RPMI8226 (cell line): ENCODE measurements at regions not wholly inside any gene's neighbourhood (a gene's known extent, or its start where the extent isn't known, plus 50 kb on each side); places are given as distances from the start of the nearest gene placed in this dataset.

Experiments
- DNase-seq: peaks from one replicate; pipeline ENCODE4 v3.0.0-alpha.2; 2015

DNA sequence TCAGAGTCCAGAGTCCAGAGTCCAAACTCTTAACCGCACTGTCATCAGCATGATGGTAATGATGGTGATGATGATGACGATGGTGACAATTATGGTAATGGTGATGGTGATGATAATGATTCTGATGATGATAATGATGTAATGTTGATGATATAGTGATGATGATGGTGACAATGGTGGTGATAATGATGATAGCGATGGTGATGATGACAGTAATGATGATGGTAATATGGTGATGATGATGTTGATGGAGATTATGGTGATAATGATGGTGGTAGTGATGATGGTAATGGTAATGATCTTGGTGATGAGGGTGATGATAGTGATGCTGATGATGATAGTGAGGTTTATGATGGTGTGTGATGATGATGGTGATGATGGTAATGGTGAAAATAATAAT, 367.8 kb upstream of the CDH4 start:
- DNase-seq, result no peak

DNA sequence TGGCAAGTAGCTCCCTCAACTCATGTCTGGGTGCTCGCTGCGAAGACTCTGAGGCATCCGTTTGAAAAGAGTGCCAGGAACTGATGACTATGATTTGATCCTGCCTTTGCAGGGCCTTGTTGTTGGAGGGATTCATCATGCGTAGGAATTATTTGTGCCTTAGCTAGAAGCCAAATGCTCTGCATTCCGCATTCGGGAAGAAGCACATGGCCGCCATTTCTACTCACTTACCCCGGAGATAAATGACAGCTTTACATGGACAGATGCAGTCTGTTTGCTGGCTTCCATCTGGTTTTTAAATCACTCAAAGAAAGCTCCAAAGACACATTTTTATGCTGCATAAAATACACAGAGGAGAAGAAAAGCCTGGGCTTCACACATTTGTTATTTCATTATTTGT, 363.3 kb upstream of the CDH4 start:
- DNase-seq, result no peak

DNA sequence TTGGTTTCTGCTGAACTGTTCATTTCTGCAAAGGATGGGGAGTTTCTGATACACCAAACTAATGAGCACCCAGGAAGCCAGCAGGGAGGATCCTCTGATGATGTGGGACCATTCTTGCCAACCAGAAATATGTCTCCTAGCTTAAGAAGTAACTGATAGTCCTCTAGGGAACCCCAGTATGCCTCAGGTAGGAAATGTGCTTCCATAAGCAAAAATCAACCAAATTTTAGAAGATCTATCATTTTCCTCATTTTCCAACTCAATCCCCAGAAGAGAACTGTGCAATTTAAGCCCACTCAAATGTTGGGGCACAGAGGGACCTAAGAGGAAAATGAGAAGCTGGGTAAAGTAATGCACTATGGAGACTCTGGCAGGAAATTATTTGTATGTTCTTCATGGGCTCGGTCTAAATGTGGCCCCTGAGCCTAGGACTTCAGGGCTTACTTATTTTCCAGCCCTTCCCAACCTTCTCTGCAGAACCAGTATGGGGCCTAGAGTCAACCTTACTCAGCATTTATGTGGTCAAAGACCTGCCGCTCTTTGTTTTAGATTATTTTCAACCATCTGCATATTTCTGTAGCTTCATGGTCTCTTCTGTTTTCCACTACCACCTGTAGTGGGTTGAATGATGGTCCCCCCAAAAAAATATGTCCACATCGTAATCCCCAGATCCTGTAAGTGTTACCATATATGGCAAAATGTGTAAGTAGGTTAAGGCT, 359.8 kb upstream of the CDH4 start:
- DNase-seq, result no peak

DNA sequence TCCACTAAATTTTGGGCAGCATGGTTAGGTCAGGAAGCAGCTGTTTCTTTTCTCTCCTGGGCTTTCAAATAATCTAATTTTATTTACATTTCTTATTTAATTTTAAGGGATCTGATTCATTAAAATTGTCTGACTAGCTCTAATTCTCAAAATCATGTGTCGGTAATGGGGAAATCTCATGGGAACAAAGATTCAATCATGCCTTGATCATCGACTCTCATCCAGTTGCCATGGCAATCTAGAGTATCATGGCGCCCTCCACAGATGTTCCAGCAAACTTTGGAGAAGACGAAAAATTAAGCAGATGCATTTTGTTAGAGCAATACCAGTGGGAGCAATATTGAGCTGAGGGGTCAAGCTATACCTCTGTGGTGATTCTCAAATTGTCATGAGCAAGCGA, 358.0 kb upstream of the CDH4 start:
- no peak for DNase-seq

DNA sequence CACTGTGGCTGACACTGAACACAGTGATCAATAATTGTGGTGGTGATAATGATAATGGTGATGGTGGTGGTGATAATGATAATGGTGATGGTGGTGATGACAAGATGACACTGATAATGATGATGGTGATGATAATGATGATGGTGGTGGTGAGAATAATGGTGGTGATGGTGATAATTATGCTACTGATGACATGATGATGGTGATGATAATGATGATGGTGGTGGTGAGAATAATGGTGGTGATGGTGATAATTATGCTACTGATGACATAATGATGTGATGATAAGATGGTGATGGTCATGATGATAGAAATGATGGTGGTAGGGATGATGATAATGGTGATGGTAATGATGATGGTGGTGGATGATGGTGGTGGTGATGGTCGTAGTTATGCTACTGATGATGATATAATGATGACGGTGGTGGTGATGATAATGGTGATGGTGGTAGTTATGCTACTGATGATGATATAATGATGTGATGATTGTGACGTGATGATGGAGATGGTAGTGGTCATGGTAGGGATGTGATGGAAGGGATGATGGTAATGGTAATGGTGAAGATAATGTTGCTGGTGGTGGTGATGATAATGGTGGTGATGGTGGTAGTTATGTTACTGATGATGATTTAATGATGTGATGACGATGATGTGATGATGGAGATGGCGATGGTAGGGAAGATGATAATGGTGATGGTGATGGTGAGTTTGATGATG, 356.5 kb upstream of the CDH4 start:
- no peak for DNase-seq

DNA sequence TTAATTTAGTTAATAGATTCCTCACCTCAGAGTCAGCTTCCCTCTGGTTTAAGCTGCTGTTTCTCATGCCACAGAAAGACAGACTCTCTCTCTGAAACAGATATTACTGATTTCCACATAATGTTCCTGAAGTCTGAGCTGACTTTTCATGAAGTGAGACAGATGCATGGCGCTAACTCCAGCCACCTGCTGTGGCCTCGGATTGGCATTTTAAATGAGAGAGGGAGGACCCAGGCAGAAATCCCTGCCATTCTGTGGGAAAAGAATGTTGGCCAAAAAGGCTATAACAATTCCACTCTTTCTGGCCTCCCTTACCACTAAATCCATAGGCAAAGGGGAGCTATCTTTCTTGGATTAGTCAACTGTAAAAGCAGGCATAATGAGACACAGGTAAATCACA, 354.1 kb upstream of the CDH4 start:
- no peak for DNase-seq

DNA sequence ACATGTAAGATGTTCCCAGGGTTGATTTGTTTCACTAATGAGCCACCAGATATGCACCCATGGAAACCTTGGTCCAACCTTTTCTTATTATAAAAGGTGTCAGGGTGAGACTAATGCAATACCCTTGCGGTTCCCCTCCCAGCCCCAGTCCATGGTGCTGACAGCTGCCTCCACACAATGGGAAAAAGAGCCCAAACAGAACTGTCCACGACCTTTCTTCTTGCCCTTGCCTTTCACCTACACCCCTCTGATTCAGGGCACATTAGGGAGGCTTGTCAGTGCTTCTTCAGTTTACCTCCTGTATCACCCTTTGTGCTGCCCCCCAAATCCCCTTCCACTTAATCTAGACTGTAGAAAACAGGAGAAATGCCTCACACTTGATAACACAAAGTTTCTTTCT, 352.7 kb upstream of the CDH4 start:
- DNase-seq, result no peak

DNA sequence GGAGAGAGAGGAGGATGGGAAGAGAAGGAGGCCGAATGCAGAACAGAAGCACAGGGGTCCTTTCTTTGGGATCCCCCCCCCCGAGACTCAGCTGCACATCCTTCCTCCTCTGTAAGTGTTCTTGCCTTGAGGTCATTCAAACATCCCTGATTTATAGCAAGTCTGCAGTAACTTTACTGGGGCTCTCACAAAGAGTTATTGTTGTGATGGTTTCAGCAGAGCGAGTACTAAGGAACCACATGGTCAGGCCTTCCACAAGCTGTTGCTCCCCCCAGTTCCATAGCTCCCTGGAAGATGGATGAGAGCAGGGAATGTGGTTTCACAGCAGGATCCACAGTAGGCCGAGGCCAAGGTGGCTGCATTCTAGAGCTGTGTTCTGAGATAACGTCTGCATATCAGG, 351.4 kb upstream of the CDH4 start:
- DNase-seq, result no peak

DNA sequence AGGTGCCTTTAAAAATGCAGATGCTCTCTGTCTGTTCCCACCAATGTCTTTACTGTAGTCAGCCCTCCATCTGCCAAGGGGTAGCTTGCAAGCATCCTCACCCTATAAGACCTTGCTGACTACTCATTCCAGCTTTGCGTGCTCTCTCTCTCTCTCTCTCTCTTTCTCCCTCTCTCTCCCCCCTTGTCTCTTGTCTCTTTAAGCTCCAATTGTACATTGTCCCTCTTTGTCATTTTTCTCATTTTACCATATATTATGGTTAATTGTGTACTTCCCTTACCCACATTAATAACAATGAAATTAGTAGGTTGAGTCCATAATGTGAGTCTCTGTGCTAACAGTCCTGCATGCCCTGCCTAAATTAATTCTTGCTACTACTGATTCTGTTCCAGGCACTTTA, 350.2 kb upstream of the CDH4 start:
- DNase-seq, result no peak

DNA sequence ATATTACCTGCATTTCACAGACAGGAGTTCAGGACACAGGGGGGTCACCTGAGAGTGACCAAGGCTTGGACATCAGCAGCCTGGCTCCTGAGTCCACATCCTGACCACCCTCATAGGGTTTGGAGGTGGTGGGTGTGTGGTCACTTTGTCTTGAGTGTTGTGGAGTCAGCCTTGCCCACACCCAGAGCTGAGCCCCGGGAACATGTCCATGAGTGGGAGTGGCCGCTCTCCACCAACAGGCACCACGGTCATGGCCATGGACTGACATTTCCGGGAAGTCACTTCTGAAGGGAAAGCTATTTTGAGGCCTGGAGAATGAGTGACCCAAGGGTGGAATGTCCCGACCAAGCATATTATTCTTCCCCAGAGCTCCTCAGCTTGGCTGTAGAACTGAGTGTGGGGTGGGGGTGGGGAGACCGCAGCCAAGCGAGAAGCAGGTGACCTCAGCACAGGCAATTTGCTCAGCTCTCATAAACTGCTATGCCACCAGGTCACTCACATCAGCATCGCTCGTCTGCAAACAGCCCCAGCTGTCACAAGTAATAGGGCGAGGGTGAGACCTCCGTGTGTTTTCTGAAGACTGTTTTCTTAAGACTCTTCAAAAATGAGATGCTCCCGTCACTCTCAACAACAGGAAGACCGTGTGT, 348.6 kb upstream of the CDH4 start:
- DNase-seq, result no peak

DNA sequence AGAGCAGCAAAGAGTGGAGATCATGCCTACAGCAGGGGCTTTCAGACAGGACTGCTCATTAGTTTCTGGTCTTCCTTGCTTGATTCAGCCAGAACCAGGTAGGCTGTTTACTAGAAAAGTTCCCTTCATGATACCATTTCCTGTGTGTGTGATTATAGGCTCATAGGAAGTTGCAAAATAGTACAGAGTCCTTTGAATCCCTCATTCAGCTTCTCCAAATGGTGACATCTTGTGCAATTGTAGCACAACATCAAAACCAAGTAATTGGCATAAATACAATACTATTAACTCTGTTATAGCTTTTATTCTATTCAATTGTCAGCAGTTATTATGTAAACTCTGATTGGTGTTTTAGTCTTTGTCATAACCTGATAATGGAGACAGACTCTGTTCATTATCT, 347.3 kb upstream of the CDH4 start:
- no peak for DNase-seq

DNA sequence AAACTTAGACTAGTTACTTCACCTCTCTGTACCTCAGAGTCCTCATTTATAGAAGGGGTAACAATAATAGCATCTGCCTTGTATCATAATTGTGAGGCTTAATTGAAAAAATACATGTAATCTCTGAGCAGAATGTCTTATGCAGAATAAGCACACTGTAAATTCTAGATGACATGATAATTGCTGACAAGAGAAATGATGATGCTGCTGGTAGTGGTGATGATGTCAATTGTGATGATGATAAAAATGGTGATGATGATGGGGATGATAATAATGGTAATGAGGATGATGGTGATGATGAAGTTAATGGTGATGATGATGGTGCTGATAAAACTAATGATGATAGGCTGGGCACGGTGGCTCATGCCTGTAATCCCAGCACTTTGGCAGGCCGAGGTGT, 346.1 kb upstream of the CDH4 start:
- no peak for DNase-seq

DNA sequence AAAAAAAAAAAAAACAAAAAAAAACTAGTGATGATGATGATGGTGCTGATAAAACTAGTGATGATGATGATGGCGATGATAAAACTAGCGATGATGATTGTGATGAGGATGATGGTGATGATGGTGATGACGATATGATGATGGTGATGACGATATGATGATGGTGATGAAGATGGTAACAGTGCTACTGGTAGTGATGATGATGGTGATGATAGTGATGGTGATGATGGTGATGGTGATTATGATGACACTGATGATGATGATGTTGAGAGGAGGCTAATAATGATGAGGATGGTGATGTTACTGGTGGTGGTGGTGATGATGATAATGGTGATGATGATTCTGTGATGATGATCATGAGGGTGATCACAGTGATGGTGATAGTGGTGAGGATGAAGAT, 345.5 kb upstream of the CDH4 start:
- DNase-seq, result no peak

DNA sequence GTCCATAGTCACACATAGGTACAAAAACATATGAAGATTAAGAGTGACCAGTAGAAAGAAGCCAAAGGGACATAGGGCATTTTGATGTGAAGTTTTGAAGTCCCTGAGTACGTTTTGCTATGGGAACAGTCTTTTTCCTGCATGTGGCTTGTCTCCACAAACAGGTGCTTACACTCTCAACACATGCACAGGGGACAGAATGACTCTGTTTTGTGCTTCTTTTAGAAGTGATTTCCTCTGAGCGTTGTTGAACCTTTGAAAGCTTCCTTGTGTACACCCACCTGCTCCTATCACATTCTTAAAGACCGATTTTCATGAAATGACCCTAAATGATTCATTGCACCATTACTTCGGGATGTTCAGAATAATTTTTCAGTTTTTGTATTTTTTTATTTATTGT, 338.8 kb upstream of the CDH4 start:
- no peak for DNase-seq

DNA sequence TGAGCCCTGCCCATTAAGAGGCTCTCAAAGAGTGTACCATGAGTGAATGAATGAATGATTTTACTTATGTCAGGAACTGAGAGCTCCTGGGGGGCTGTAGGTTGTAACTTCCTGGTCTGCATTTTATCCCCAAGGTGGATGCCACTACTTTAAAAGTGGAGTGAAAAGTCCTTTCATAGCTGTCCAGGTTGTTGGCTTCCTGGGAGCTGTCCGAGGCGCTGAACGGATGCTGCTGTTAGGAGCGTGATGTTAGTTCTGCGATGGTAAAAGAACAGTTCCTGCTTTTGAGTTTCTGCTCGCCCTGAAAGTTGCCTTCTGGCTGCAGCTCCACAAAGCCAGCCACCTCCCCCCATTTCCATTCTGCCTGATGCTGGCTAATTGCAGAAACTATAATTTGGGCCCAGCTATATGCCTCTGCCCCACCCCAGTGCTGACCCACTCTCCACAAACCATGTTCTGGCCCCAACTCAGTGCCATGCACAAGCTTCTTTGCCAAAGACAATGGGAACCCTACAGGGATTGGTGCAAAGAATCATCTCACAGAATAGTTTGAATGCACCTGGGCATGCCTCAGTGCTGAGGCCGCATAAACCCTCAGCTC, 330.9 kb upstream of the CDH4 start:
- peak; percentile 79 for DNase-seq

DNA sequence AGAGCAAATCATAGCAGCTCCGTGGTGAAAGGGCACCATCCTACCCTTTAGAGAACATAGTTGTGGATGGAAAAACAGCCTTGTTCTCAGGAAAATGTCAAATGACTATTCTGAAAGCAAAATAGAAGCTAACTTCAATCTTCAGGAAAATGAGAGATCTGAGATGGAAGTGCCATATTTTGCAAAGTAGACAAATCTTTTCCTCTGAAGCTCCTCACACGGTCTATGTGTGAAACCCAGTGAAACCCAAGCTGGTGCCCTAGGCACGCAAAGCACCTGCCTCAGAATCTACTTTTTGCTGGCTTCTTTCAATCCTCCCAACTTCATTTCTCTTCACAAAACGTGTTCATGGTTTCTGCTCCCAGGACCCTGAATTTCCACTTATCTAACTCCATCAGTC, 325.2 kb upstream of the CDH4 start:
- DNase-seq, result no peak

DNA sequence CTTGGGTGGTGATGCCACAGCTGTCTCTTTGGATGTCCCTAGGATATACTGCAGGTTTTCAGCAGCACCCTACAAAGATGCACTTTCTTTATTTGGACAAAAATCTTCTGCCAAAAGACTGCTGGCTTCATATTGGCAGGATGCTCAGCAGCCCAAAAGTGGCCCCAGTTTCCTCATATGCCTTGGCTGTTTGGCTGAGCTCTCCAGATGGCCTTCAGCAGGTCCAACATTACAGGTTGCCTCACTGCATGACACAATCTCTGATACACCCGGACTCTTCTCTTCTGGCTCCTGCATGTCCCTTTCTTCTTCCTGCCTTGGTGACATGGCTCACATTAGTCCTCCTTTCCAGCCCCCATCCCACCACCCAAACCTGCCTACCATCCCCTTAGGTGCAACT, 323.7 kb upstream of the CDH4 start:
- DNase-seq, result no peak

DNA sequence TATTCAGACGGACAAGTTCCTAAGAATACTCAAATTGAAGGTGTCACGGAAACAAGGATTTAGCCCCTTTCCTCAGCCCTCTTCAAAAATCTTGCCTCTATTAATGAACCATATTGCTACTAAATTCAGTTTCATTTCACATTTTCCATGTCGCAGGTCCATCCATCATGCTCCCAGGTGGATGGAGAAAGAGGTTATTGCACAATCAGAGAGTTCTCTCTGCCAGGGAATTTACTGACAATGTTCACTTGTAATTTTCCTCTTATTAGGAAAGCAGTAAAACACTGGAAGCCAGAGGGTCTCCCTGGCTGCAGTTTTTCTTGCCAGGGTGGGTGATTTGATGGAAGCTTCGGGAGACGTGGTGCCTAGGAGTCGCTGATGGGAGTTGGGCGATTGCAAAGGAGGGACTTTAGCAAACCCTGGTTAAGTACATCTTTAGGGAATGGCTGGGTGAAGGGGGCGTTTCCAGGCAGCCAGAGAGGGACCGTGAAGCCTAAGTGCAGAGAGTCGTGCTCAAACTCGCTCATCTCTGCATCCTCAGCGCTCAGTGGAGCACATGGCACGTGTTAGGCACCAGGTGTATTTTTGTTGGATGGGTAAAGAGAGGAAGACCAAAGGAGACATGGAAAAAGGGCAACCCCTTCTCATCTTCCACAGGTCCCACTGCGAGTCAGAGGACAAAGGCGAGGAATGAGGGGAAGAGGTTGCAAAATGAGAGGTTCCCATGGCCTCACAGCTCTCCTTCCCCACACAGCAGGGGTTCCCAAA, 321.9 kb upstream of the CDH4 start:
- no peak for DNase-seq

DNA sequence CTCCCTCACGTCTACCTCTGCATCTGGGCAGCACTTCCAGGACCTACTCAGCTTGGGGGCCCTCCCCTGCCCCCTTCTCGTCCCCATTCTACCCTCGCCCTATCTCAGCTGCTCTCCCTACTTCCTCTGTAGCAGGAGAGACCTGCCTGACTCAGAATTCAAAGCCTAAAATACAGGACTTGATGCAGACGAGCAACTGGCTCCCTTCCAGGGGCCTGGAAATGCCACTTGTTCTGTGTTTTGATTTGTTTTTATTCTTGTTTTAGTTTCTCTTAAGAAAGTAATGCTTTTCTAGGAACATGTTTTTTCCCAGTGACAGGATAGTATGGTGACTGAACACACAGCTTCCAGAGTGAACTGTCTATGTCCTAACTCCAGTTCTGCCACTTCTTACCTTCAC, 320.4 kb upstream of the CDH4 start:
- DNase-seq, result no peak

DNA sequence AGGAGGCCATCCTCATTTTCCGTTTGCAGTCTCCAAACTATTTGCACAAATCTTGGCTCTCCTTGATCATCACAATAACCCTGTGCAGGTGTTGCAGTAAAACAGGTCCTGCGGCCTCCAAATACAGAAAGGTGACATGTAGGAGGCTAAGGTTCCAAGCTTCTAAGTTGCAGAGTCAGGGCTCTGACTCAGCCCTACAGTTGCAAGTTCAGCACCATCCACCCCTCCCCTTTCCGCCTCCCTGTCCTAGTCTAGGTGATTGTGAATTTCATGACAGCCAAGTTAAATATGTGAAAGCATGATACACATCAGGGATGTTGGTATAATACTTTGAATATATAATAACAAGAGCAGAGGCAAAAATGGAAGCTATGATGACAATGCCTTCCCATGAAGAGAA, 317.3 kb upstream of the CDH4 start:
- DNase-seq, result peak; percentile 5

DNA sequence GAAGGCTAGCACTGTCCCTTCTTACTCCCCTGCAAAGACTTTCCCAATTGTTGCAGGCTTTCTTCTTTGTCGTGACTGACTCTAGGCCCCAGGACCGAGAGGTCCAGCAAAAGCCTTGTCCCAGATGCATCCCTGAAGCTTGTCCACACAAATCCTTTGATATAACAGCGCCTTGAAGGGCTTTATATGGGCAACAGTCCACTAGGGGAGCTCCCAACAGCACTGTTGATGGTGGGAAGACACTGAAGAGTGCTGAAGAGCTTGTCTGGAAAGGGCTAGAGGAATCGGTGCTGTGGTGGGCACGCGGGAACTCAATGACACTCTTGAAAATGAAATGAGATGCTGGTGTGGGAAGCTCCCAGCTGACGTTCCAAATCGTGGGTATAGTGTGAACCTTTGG, 316.1 kb upstream of the CDH4 start:
- DNase-seq, result no peak

DNA sequence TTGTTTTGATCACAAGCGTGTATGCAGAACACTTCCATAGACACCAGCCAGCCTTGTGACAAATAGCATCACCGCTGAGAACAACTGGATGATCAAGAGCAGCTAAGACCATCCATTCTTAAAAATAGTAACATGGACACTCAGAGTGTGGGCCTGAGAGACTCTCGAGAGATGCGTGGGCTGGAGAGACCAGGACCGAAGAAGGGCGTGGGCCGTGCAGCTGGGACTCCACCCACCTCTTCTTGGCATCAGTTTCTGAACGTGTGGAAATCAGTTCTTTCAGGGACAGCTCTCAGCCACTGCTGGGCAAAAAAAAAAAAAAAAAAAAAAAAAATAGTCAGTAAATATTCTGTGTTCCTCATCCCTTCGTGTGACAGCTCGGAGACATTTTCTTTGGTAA, 314.5 kb upstream of the CDH4 start:
- no peak for DNase-seq

DNA sequence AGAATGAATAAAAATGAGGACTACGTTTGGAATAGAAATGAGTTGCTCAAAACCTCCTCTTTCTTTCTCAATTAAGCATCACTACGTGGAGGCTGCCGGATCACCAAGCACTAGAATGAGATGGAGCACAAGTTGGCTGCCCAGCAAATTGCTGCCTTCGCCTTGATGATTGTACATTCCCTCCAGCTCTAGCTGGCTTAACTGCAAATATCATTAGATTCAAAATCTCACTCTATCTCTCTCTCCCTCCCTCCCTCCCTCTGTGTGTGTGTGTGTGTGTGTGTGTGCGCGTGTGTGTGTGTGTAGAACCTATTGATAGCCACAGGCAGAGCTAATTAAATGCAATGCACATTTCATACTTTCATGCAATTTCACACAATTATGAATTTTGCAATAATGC, 310.7 kb upstream of the CDH4 start:
- no peak for DNase-seq
